AG04450 (cell line): ENCODE measurements at regions not wholly inside any gene's neighbourhood (a gene's known extent, or its start where the extent isn't known, plus 50 kb on each side); places are given as distances from the start of the nearest gene placed in this dataset.

Experiments
- CTCF ChIA-PET: fragments of 300-600, 350-600 bp; formaldehyde crosslinking; extraction: SDS; loops from one replicate; lab custom pipeline; 2022; ENCODE audit warnings: antibody characterized with exemption, inconsistent platforms; lab: Charles Lee
- POLR2A ChIA-PET: fragments of 350-600 bp; formaldehyde crosslinking; extraction: SDS; loops from one replicate; lab custom pipeline; 2021; ENCODE audit warnings: antibody characterized with exemption, inconsistent platforms; lab: Yijun Ruan, JAX
- DNase-seq: peaks from one replicate; pipeline ENCODE4 v3.0.0-alpha.2; 2011; ENCODE audit warnings: low read depth, low spot score
- H3K27ac ChIP-seq: one replicate; pipeline ENCODE4 v1.5.1; 2012; ENCODE audit warnings: low read depth, low read length, control low read depth
- H3K27me3 ChIP-seq: one replicate; pipeline ENCODE4 v1.6.0; 2012; ENCODE audit warnings: low read length; ENCODE audit not compliant: control insufficient read depth, insufficient read depth
- H3K4me3 ChIP-seq: 2 replicates; pipeline ENCODE4 v1.5.1; 2011; ENCODE audit warnings: mild to moderate bottlenecking, low read depth, low read length, control low read depth
- H3K9me3 ChIP-seq: 2 replicates; pipeline ENCODE4 v1.5.1; 2012; ENCODE audit warnings: low read length; ENCODE audit not compliant: control insufficient read depth, insufficient read depth
- CTCF ChIP-seq: IDR thresholded peaks from 2 replicates; pipeline ENCODE4 v1.5.1; 2011; ENCODE audit warnings: low read depth, low read length, control low read depth, inconsistent platforms

- H3K9me3 ChIP-seq, result no peaks in the 10 kb centered on the region
- CTCF ChIA-PET, result interaction anchor here (0.9 kb wide), 1 partner anchor 163 kb away, joined by 5 read pairs; no protein-coding TSS in a partner anchor
- no peak overlapping the region for H3K4me3 ChIP-seq
- H3K27me3 ChIP-seq, result no peaks in the 10 kb centered on the region
- no peak overlapping the region for H3K27ac ChIP-seq
- no peak for DNase-seq
- TF ChIP-seq CTCF, result no peak
- POLR2A ChIA-PET, result interaction anchor here (0.5 kb wide), 1 partner anchor 48 kb away, joined by 4 read pairs; no protein-coding TSS in a partner anchor
Measured at GRCh38 chr2:230661072-230661957, 51.3 kb upstream of the CAB39 start.
